Kidney (tissue), 13 donors: ENCODE measurements at regions not wholly inside any gene's neighbourhood (a gene's known extent, or its start where the extent isn't known, plus 50 kb on each side); places are given as distances from the start of the nearest gene placed in this dataset.

ENCODE experiments used
- DNase-seq, 5 donors: peaks; one replicate each; pipeline ENCODE4 v3.0.0-alpha.2; 2013 to 2020
- FAIRE-seq: peaks from 2 replicates; lab custom pipeline; 2012; peaks lifted over from hg19 to GRCh38; lab: Jason Lieb, UNC
- H3K27ac ChIP-seq, 2 donors: one replicate each; pipeline ENCODE4 v1.7.0; 2013; ENCODE audit warnings: low read depth in 2 of 2, low read length in 2 of 2, inconsistent platforms in 1 of 2
- H3K27me3 ChIP-seq: one replicate; pipeline ENCODE4 v1.7.1; 2013; ENCODE audit warnings: low read length, inconsistent platforms; ENCODE audit not compliant: control insufficient read depth, insufficient read depth
- H3K36me3 ChIP-seq, 3 donors: one replicate each; pipeline versions ENCODE4 v1.7.0 to v1.7.1; 2013; ENCODE audit warnings: low read length in 3 of 3, control low read depth in 1 of 3, inconsistent platforms in 1 of 3; ENCODE audit not compliant: insufficient read depth in 3 of 3, control insufficient read depth in 2 of 3
- H3K4me1 ChIP-seq, 3 donors: one replicate each; pipeline versions ENCODE4 v1.7.0 to v1.7.1; 2013; ENCODE audit warnings: low read length in 3 of 3, inconsistent platforms in 1 of 3, low read depth in 1 of 3; ENCODE audit not compliant: control insufficient read depth in 2 of 3, insufficient read depth in 2 of 3
- H3K4me3 ChIP-seq, 3 donors: one replicate each; pipeline versions ENCODE4 v1.7.0 to v1.8.1; 2013; ENCODE audit warnings: low read length in 3 of 3, control low read depth in 1 of 3, inconsistent platforms in 1 of 3
- H3K9ac ChIP-seq, 3 donors: one replicate each; pipeline versions ENCODE4 v1.7.0 to v1.7.1; 2013; ENCODE audit warnings: low read length in 3 of 3, control low read depth in 1 of 3, inconsistent platforms in 1 of 3
- H3K9me3 ChIP-seq, 3 donors: one replicate each; pipeline versions ENCODE4 v1.7.0 to v1.7.1; 2013; ENCODE audit warnings: low read length in 3 of 3, control low read depth in 1 of 3, inconsistent platforms in 1 of 3; ENCODE audit not compliant: control insufficient read depth in 2 of 3, insufficient read depth in 1 of 3
- CTCF ChIP-seq: IDR thresholded peaks from 3 replicates; pipeline ENCODE4 v1.5.1; 2012; ENCODE audit warnings: mild to moderate bottlenecking, moderate library complexity, borderline replicate concordance; ENCODE audit not compliant: insufficient read depth; ENCODE audit errors: extremely low read depth
- intact Hi-C: fragments of 100-400 bp; cut with DNase I; formaldehyde crosslinking; loops from one replicate; pipeline ENCODE4 v1.11.1; 2022
- donor health status: control.
- donor health status: control.
- donor health status: control.
- donor health status: control.
- donor health status: control.
- donor health status: DM: yes; HTN: yes; CAD: no.
- donor health status: Normal renal cell carcinoma (clear cell type).

- Histone ChIP-seq H3K27me3 (no peaks in the 10 kb centered on the region), H3K4me1 (no peaks in the 10 kb centered on the region), H3K27ac (no peak overlapping the region), H3K36me3 (no peaks in the 10 kb centered on the region), H3K4me3 (no peak overlapping the region), H3K9ac (no peak overlapping the region), H3K9me3 (no peaks in the 10 kb centered on the region)
- DNase-seq (no peak), FAIRE-seq (no peak)
- TF ChIP-seq CTCF: no peak
- intact Hi-C loops: no loop called here
These were observed 152.8 kb upstream of the FIGN start for GRCh38 chr2:163888591-163888990.

GRCh38 chr2:163887182-163887581 is 151.4 kb upstream of the FIGN start:
- no peaks in the 10 kb centered on the region for H3K27me3 ChIP-seq
- intact Hi-C loops: no loop called here
- no peak for FAIRE-seq

DNA sequence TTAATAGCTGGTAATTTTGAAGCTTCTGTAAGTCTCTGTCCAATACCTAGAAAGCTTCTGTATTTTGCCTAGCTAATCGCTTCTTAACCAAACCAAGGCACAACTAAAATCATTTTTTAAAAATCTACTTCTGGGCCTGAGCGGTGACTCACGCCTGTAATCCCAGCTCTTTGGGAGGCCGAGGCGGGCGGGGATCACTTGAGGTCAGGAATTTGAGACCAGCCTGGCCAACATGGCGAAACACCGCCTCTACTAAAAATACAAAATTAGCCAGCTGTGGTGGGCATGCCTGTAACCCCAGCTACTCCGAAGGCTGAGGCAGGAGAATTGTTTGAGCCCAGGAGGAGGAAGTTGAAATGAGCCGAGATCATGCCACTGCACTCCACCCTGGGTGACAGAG is 148.6 kb upstream of the FIGN start:
- no peak overlapping the region for H3K9ac ChIP-seq
- no peak for FAIRE-seq

More at GRCh38 chr2:163887182-163887581, 151.4 kb upstream of the FIGN start:
- DNase-seq: no peak
- Histone ChIP-seq H3K36me3 (no peaks in the 10 kb centered on the region), H3K9me3 (no peaks in the 10 kb centered on the region), H3K27ac (no peak overlapping the region), H3K4me1 (no peaks in the 10 kb centered on the region), H3K9ac (no peak overlapping the region), H3K4me3 (no peak overlapping the region)
- no peak for TF ChIP-seq CTCF

More for the DNA sequence above, 148.6 kb upstream of the FIGN start:
- Histone ChIP-seq H3K27ac (no peak overlapping the region), H3K27me3 (no peaks in the 10 kb centered on the region), H3K4me1 (no peaks in the 10 kb centered on the region), H3K36me3 (no peaks in the 10 kb centered on the region), H3K9me3 (no peaks in the 10 kb centered on the region), H3K4me3 (no peak overlapping the region)
- TF ChIP-seq CTCF: no peak
- intact Hi-C loops: no loop called here
- DNase-seq: no peak
